HG03097 (cell line): ENCODE measurements at regions not wholly inside any gene's neighbourhood (a gene's known extent, or its start where the extent isn't known, plus 50 kb on each side); places are given as distances from the start of the nearest gene placed in this dataset.

Experiments
- ATAC-seq: cut with Tn5 transposase; IDR thresholded peaks from one replicate; pipeline ENCODE4 v1.9.1; 2021; ENCODE audit not compliant: unreplicated experiment, low FRiP score

GRCh38 chr3:21357241-21357640 lies 393.8 kb downstream of the ZNF385D start:
- ATAC-seq: no peak

GRCh38 chr3:21356402-21356801 lies 394.6 kb downstream of the ZNF385D start:
- ATAC-seq: no peak

GRCh38 chr3:21345382-21345976 lies 405.5 kb downstream of the ZNF385D start:
- ATAC-seq: no peak

GRCh38 chr3:21331857-21332256 lies 419.2 kb downstream of the ZNF385D start:
- ATAC-seq: no peak

- no peak for ATAC-seq
Measured at GRCh38 chr3:21331321-21331720, 419.7 kb downstream of the ZNF385D start.

- ATAC-seq: peak; percentile 82
Measured at GRCh38 chr3:21330293-21330692, 420.7 kb downstream of the ZNF385D start.

GRCh38 chr3:21328711-21329390 lies 422.2 kb downstream of the ZNF385D start:
- no peak for ATAC-seq

GRCh38 chr3:21326704-21327475 lies 424.1 kb downstream of the ZNF385D start:
- no peak for ATAC-seq

GRCh38 chr3:21314688-21315087 lies 436.3 kb downstream of the ZNF385D start:
- no peak for ATAC-seq

- ATAC-seq: no peak
Measured at GRCh38 chr3:21310891-21311290, 440.1 kb downstream of the ZNF385D start.

- no peak for ATAC-seq
Measured at GRCh38 chr3:21310161-21310560, 440.8 kb downstream of the ZNF385D start.

- ATAC-seq: no peak
Measured at GRCh38 chr3:21297304-21297703, 453.7 kb downstream of the ZNF385D start.

- ATAC-seq: no peak
Measured at GRCh38 chr3:21294768-21295167, 456.2 kb downstream of the ZNF385D start.

GRCh38 chr3:21292971-21293370 lies 458.0 kb downstream of the ZNF385D start:
- ATAC-seq: no peak

- ATAC-seq: no peak
Measured at GRCh38 chr3:21290557-21290956, 460.5 kb downstream of the ZNF385D start.

GRCh38 chr3:21274079-21274571 lies 476.9 kb downstream of the ZNF385D start:
- no peak for ATAC-seq

GRCh38 chr3:21273259-21274025 lies 477.6 kb downstream of the ZNF385D start:
- no peak for ATAC-seq

GRCh38 chr3:21271606-21272016 lies 479.4 kb downstream of the ZNF385D start:
- no peak for ATAC-seq

GRCh38 chr3:21269882-21270281 lies 481.1 kb downstream of the ZNF385D start:
- ATAC-seq: no peak

- ATAC-seq: no peak
Measured at GRCh38 chr3:21260507-21260906, 490.5 kb downstream of the ZNF385D start.

GRCh38 chr3:21259896-21260295 lies 491.1 kb downstream of the ZNF385D start:
- ATAC-seq: no peak
